ENCODE measurements at regions not wholly inside any gene's neighbourhood (a gene's known extent, or its start where the extent isn't known, plus 50 kb on each side); places are given as distances from the start of the nearest gene placed in this dataset.

DNA sequence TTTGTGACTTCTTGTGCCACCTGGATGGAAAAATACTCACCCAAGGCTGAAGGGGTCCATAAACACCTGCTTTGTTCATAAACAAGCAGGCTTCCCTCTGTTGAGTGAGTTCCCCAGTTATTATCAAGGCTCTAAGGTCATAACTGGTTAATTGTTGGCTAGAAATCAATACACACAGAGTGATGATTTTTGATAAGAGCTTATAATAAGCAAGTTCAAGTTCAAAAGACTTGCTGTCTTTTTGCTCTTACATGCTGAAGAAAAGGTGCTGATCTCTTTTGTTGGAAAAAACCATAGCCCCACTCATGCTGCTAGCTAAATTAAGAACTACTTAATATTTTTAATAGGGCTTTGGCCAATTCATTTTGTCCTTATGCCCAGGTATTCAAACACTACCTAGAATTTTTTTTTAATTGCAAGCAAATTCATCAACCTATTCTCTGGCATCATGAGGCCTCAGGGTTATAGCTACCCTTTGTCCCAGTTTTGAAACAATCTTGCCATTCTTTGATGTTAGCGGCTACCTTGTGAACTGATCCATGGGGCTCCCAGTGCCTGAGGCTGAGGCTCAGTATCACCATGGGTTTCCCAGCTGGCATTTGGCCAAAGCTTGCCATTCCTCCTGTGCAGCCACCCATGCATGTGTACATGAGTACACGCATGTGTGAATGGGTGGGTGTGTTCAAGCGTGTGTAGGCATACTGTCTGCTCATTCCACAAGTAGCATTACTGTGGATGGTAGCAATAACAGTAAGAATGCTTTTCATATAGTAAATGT lies 127.6 kb upstream of the LPP start:
- CTCF ChIA-PET, result no interaction called here
- Histone ChIP-seq H3K27me3 (ENCODE audit: control insufficient read depth, insufficient read depth, low read length) (no peaks in the 10 kb centered on the region), H3K36me3 (ENCODE audit: control insufficient read depth, insufficient read depth, low read length) (no peaks in the 10 kb centered on the region), H3K4me3 (ENCODE audit: low read depth, low read length) (no peak overlapping the region)
- no peak for TF ChIP-seq CTCF (IDR thresholded peaks at IDR 0.05; ENCODE audit: insufficient read depth, low read depth, low read length)
- DNase-seq (ENCODE audit: low read depth), result no peak
- POLR2A ChIA-PET, result no interaction called here

- Histone ChIP-seq H3K36me3 (ENCODE audit: control insufficient read depth, insufficient read depth, low read length) (no peaks in the 10 kb centered on the region), H3K27me3 (ENCODE audit: control insufficient read depth, insufficient read depth, low read length) (no peaks in the 10 kb centered on the region), H3K4me3 (ENCODE audit: low read depth, low read length) (no peak overlapping the region)
- ChIA-PET CTCF (no interaction called here), POLR2A (no interaction called here)
- no peak for TF ChIP-seq CTCF (IDR thresholded peaks at IDR 0.05; ENCODE audit: insufficient read depth, low read depth, low read length)
- no peak for DNase-seq (ENCODE audit: low read depth)
These were observed 122.8 kb upstream of the LPP start for GRCh38 chr3:188031121-188031520.

DNA sequence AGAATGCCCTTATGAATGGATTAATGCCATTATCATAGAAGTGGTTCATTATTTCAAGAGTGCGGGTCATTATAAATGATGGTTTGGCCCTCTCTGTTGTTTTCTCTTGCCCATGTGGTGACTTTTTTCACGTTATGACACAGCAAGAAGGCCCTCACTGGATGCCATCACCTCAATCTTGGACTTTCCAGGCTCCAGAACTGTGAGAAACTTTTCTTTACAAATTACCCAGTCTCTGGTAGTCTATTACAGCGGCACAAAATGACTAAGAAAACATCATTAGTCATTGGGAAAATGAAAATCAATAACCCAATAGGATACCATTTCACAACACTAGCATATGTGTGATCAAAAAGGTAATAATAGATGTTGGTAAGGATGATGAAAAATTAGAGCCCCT lies 119.0 kb upstream of the LPP start:
- CTCF ChIA-PET, result no interaction called here
- H3K27me3 ChIP-seq (ENCODE audit: control insufficient read depth, insufficient read depth, low read length), result no peaks in the 10 kb centered on the region
- TF ChIP-seq CTCF (IDR thresholded peaks at IDR 0.05; ENCODE audit: insufficient read depth, low read depth, low read length), result no peak
- H3K36me3 ChIP-seq (ENCODE audit: control insufficient read depth, insufficient read depth, low read length), result no peaks in the 10 kb centered on the region
- no peak overlapping the region for H3K4me3 ChIP-seq (ENCODE audit: low read depth, low read length)
- DNase-seq (ENCODE audit: low read depth), result no peak
- POLR2A ChIA-PET, result no interaction called here

- H3K27me3 ChIP-seq (ENCODE audit: control insufficient read depth, insufficient read depth, low read length), result no peaks in the 10 kb centered on the region
- H3K4me3 ChIP-seq (ENCODE audit: low read depth, low read length), result no peak overlapping the region
- POLR2A ChIA-PET, result no interaction called here
- TF ChIP-seq CTCF (IDR thresholded peaks at IDR 0.05; ENCODE audit: insufficient read depth, low read depth, low read length), result no peak
- no peaks in the 10 kb centered on the region for H3K36me3 ChIP-seq (ENCODE audit: control insufficient read depth, insufficient read depth, low read length)
- no peak for DNase-seq (ENCODE audit: low read depth)
- CTCF ChIA-PET, result no interaction called here
These were observed 117.4 kb upstream of the LPP start for GRCh38 chr3:188036375-188037194.

- no peak overlapping the region for H3K4me3 ChIP-seq (ENCODE audit: low read depth, low read length)
- DNase-seq (ENCODE audit: low read depth), result no peak
- CTCF ChIA-PET, result no interaction called here
- H3K36me3 ChIP-seq (ENCODE audit: control insufficient read depth, insufficient read depth, low read length), result no peaks in the 10 kb centered on the region
- POLR2A ChIA-PET, result no interaction called here
- no peaks in the 10 kb centered on the region for H3K27me3 ChIP-seq (ENCODE audit: control insufficient read depth, insufficient read depth, low read length)
- TF ChIP-seq CTCF (IDR thresholded peaks at IDR 0.05; ENCODE audit: insufficient read depth, low read depth, low read length), result peak; percentile 52
These were observed 116.7 kb upstream of the LPP start for GRCh38 chr3:188037195-188037718.

All from BJ (cell line).